Vagina (tissue), 2 donors: ENCODE measurements at regions not wholly inside any gene's neighbourhood (a gene's known extent, or its start where the extent isn't known, plus 50 kb on each side); places are given as distances from the start of the nearest gene placed in this dataset.
"Not testable (repeated sequence)": the region's sequence is repeated elsewhere in the genome, so short reads cannot be mapped to it uniquely, and the experiment has no call there.

Source experiments
- DNase-seq, 2 donors: peaks; one replicate each; pipeline ENCODE4 v3.0.0-alpha.2; 2017; ENCODE audit errors: extremely low spot score in 2 of 2
- H3K27ac ChIP-seq: fragments of 200-600 bp; sonication (generic); one replicate; pipeline ENCODE4 v1.5.1; 2019
- H3K27me3 ChIP-seq: fragments of 200-600 bp; sonication (generic); one replicate; pipeline ENCODE4 v1.5.1; 2019
- H3K36me3 ChIP-seq, 2 donors: fragments of 200-600 bp; sonication (generic); one replicate each; pipeline ENCODE4 v1.5.1; 2017 to 2019
- H3K4me1 ChIP-seq: fragments of 200-600 bp; sonication (generic); one replicate; pipeline ENCODE4 v1.5.1; 2019
- H3K4me3 ChIP-seq, 2 donors: fragments of 200-600 bp; sonication (generic); 1 replicate in 1 of 2; 2 replicates in 1 of 2; pipeline ENCODE4 v1.5.1; 2016 to 2019
- H3K9me3 ChIP-seq: fragments of 200-600 bp; sonication (generic); one replicate; pipeline ENCODE4 v1.5.1; 2019
- POLR2A ChIP-seq, 2 donors: fragments of 450-650 bp; IDR thresholded peaks; one replicate each; pipeline ENCODE4 v1.6.1; 2017; ENCODE audit warnings: antibody characterized with exemption in 2 of 2, mild to moderate bottlenecking in 2 of 2, moderate library complexity in 2 of 2
- POLR2AphosphoS5 ChIP-seq, 2 donors: sonication (generic); formaldehyde crosslinking; IDR thresholded peaks; one replicate each; pipeline ENCODE4 v1.9.0; 2017; ENCODE audit warnings: antibody characterized with exemption in 2 of 2, mild to moderate bottlenecking in 2 of 2, low read depth in 1 of 2; ENCODE audit not compliant: insufficient read depth in 1 of 2
- intact Hi-C: fragments of 100-400 bp; cut with DNase I; formaldehyde crosslinking; loops from one replicate; pipeline ENCODE4 v1.15.1; 2023
- TF ChIP-seq, protein P1 (sequence below), 3 experiments: fragments of 450-650 bp in 2 of 3; fragments of 200-600 bp in 1 of 3; sonication (generic) in 1 of 3; IDR thresholded peaks; one replicate each; pipeline ENCODE4 v1.5.1; 2017 to 2019; ENCODE audit warnings: antibody characterized with exemption in 3 of 3, mild to moderate bottlenecking in 2 of 3, moderate library complexity in 2 of 3

DNA sequence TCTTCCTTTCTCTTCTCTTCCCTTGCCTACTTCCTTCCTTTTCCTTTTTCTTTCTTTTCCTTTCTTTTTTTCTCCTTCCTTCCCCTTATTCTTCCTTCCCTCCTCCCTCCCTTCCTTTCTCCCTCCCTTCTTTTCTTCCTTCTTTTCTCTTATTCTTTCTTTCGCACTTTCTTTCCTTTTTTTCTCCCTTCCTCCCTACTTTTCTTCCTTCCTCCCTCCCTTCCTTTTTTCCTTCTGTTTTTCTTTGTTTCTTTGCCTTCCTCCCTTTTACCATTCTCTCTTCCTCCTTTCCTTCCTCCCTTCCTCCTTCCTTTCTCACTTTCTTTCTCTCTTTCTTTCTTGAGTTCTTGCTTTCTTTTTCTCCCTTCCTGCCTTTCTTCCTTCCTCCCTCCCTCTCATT is 416.5 kb downstream of the ANKRD30B start:
- H3K36me3 ChIP-seq, H3K27ac ChIP-seq, intact Hi-C loops, H3K4me3 ChIP-seq, H3K27me3 ChIP-seq, H3K9me3 ChIP-seq, H3K4me1 ChIP-seq, DNase-seq: not testable (repeated sequence)

DNA sequence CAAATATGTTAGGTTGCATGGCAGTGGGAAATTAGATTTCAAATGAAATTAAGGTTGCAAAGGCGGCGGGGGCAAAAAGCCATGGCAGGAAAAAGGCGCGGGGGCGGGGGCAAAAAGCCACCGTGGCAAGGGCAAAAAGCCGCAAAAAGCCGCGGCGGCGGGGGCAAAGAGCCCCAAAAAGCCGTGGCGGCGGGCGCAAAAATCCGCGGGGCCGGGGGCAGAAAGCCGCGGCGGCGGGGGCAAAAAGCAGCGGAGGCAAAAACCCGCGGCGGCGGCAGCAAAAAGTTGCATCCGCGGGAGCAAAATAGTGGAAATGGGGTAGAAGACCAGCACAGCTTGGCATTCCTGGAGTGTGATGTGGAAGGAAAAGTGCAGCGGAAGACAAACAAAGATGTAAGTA is 417.1 kb downstream of the ANKRD30B start:
- TF ChIP-seq, protein P1, sequence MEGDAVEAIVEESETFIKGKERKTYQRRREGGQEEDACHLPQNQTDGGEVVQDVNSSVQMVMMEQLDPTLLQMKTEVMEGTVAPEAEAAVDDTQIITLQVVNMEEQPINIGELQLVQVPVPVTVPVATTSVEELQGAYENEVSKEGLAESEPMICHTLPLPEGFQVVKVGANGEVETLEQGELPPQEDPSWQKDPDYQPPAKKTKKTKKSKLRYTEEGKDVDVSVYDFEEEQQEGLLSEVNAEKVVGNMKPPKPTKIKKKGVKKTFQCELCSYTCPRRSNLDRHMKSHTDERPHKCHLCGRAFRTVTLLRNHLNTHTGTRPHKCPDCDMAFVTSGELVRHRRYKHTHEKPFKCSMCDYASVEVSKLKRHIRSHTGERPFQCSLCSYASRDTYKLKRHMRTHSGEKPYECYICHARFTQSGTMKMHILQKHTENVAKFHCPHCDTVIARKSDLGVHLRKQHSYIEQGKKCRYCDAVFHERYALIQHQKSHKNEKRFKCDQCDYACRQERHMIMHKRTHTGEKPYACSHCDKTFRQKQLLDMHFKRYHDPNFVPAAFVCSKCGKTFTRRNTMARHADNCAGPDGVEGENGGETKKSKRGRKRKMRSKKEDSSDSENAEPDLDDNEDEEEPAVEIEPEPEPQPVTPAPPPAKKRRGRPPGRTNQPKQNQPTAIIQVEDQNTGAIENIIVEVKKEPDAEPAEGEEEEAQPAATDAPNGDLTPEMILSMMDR (IDR thresholded peaks at IDR 0.05): no peak
- no peak for TF ChIP-seq POLR2AphosphoS5 (IDR thresholded peaks at IDR 0.05; ENCODE audit: insufficient read depth in 1 of 2, low read depth in 1 of 2)
- no peak for TF ChIP-seq POLR2A (IDR thresholded peaks at IDR 0.05)
- Histone ChIP-seq H3K9me3 (no peaks in the 10 kb centered on the region), H3K4me1 (no peaks in the 10 kb centered on the region), H3K27me3 (no peaks in the 10 kb centered on the region), H3K36me3 (no peaks in the 10 kb centered on the region), H3K27ac (no peak overlapping the region), H3K4me3 (no peak overlapping the region)
- DNase-seq: peak in 1 of 2 donors; percentile 64
- intact Hi-C loops: no loop called here

DNA sequence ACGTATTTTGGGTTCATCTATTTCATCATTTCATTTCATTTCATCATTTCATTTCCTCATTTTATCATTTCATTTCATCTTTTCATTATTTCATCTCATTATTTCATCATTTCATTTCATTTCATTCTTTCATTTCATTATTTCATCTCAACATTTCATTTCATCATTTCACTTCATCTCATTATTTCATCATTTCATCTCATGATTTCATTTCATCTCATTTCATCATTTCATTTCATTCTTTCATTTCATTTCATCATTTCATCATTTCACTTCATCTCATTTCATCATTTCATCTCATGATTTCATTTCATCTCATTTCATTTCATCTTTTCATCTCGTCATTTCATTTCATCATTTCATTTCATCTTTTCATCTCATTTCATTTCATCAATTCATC is 445.1 kb downstream of the ANKRD30B start:
- H3K36me3 ChIP-seq, intact Hi-C loops, H3K27ac ChIP-seq, H3K27me3 ChIP-seq, DNase-seq, H3K9me3 ChIP-seq, H3K4me1 ChIP-seq, H3K4me3 ChIP-seq: not testable (repeated sequence)

DNA sequence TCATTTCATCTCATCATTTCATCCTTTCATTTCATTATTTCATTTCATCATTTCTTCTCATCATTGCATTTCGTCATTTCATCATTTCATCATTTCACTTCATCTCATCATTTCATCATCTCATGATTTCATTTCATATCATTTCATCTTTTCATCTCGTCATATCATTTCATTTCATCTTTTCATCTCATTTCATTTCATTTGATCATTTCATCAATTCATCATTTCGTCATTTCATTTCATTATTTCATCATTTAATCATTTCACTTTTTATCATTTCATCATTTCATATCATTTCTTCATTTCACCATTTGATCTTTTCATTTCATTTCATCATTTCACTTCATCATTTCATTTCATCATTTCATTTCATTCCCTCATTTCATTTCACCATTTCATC is 445.8 kb downstream of the ANKRD30B start:
- H3K4me3 ChIP-seq, DNase-seq, H3K9me3 ChIP-seq, H3K36me3 ChIP-seq, H3K27me3 ChIP-seq, H3K4me1 ChIP-seq, H3K27ac ChIP-seq, intact Hi-C loops: not testable (repeated sequence)

DNA sequence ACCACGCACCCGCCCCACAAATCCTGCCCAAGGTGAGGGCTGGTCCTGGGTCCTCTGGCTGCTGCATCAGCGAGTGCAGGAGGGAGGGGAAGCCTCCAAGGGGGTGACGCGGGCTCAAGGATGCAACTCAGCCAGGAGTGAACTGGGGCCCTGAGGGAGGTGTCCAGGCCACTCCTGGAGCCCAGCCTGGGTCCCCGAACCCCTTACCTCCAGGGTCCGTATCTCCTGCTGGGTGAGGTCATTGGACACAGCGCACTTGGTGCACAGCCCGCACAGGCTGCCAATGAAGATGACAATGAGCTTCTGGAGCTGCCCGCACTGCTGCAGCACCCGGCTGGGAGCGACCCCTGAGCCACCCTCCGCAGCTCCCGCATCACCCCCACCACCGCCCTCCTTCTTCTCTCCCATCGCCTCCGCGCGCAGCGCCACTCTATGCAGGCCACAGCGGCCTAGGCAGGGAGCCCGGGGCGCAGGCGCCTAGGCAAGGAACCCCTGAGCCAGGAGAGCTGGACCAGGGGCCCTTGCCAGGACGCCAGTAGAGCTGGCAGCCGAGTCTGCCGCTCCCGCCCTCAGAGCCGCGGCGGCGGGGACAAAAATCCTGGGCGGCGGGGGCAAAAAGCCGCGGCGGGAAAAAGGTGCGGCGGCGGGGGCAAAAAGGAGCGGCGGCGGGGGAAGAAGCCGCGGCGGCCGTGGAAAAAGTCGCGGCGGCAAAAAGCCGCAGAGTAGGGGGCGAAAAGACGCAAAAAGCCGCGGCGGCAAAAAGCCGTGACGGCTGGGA is 449.6 kb downstream of the ANKRD30B start:
- H3K27me3 ChIP-seq, H3K9me3 ChIP-seq, DNase-seq, H3K4me3 ChIP-seq, H3K4me1 ChIP-seq, H3K27ac ChIP-seq, H3K36me3 ChIP-seq, intact Hi-C loops: not testable (repeated sequence)

DNA sequence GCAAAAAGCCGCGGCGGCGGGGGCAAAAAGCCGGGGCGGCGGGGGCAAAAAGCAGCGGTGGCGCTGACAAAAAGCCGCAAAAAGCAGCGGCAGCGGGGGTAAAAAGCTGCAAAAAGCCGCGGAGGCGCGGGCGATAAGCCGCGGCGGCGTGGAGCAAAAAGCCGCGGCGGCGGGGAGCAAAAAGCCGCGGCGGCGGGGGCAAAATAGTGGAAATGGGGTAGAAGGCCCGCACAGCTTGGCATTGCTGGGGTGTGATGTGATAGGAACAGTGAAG is 450.1 kb downstream of the ANKRD30B start:
- TF ChIP-seq, protein P1 (IDR thresholded peaks at IDR 0.05): no peak
- TF ChIP-seq POLR2A (IDR thresholded peaks at IDR 0.05) (no peak), POLR2AphosphoS5 (IDR thresholded peaks at IDR 0.05; ENCODE audit: insufficient read depth in 1 of 2, low read depth in 1 of 2) (no peak)
- Histone ChIP-seq H3K4me1 (no peaks in the 10 kb centered on the region), H3K36me3 (no peaks in the 10 kb centered on the region), H3K27me3 (no peaks in the 10 kb centered on the region), H3K27ac (no peak overlapping the region), H3K9me3 (no peaks in the 10 kb centered on the region), H3K4me3 (no peak overlapping the region)
- no peak for DNase-seq
- intact Hi-C loops: no loop called here
